ENCODE measurements at regions not wholly inside any gene's neighbourhood (a gene's known extent, or its start where the extent isn't known, plus 50 kb on each side); places are given as distances from the start of the nearest gene placed in this dataset.
"Not testable (repeated sequence)": the region's sequence is repeated elsewhere in the genome, so short reads cannot be mapped to it uniquely, and the experiment has no call there.

DNA sequence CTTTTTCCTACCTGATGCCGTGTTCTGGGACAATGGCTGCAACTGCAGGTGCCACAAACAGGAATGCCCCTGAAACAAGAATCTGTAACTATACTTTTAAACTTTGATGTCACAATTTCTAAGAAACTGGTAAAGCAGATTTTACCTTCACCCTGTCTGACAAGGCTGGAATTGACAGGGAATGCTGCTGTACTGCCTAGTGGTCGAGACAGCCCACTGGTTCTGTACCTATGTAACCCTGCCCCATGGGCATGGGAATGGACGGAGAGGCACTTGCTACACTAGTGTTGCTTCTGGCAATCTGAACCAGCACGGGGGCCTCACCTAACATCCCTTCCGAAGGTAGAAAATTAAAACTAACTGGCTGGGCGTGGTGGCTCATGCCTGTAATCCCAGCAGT is 424.3 kb upstream of the SPATA31A3 start:
- not testable (repeated sequence) for TF ChIP-seq POLR2AphosphoS5, POLR2A (IDR thresholded peaks at IDR 0.05)
- TF ChIP-seq, protein P1, sequence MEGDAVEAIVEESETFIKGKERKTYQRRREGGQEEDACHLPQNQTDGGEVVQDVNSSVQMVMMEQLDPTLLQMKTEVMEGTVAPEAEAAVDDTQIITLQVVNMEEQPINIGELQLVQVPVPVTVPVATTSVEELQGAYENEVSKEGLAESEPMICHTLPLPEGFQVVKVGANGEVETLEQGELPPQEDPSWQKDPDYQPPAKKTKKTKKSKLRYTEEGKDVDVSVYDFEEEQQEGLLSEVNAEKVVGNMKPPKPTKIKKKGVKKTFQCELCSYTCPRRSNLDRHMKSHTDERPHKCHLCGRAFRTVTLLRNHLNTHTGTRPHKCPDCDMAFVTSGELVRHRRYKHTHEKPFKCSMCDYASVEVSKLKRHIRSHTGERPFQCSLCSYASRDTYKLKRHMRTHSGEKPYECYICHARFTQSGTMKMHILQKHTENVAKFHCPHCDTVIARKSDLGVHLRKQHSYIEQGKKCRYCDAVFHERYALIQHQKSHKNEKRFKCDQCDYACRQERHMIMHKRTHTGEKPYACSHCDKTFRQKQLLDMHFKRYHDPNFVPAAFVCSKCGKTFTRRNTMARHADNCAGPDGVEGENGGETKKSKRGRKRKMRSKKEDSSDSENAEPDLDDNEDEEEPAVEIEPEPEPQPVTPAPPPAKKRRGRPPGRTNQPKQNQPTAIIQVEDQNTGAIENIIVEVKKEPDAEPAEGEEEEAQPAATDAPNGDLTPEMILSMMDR (IDR thresholded peaks at IDR 0.05), result not testable (repeated sequence)
